ENCODE measurements at regions not wholly inside any gene's neighbourhood (a gene's known extent, or its start where the extent isn't known, plus 50 kb on each side); places are given as distances from the start of the nearest gene placed in this dataset.

DNA sequence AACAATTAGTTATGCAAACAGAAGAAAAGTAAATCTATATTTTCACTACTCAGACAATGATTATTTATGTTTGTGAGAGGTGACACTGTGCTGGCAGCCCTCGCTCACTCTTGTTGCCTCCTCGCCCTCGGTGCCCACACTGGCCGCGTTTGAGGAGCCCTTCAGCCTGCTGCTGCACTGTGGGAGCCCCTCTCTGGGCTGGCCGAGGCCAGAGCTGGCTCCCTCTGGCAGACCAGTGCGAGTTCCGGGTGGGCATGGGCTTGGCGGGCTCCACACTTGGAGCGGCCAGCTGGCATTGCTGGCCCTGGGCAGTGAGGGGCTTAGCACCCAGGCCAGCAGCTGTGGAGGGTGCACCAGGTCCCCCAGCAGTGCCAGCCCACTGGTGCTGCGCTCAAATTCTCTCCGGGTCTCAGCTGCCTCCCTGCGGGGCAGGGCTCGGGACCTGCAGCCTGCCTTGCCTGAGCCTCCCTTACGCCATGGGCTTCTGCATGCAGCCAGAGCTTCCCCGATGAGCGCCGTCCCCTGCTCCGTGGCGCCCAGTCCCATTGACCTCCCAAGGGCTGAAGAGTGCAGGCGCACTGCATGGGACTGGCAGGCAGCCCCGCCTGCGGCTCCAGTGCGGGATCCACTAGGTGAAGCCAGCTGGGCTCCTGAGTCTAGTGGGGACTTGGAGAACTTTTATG, 902.6 kb downstream of the PDHA2 start:
- dilution Hi-C loops (cut with MboI; ENCODE audit: extremely low pct_ligation_motif_present, low sequenced_read_pairs): no loop called here
- BruUV-seq (replicated peaks): no TSS peak
- CTCF ChIA-PET: no interaction called here

More for the DNA sequence above, 902.6 kb downstream of the PDHA2 start:
- no peak for TF ChIP-seq GATA2 (IDR thresholded peaks at IDR 0.05; ENCODE audit: insufficient read depth, insufficient read length, low read depth, low read length)
- no peak for TF ChIP-seq MYC (IDR thresholded peaks at IDR 0.05; ENCODE audit: low read depth, low read length)
- no peak for TF ChIP-seq POLR2AphosphoS5 (IDR thresholded peaks at IDR 0.05; ENCODE audit: insufficient read depth, low read depth, low read length)
- no peak for TF ChIP-seq POLR2A (IDR thresholded peaks at IDR 0.05; ENCODE audit: low read depth, low read length)
- no peak for TF ChIP-seq EZH2 (IDR thresholded peaks at IDR 0.05; ENCODE audit: borderline replicate concordance, low read depth, low read length, severe bottlenecking)
- TF ChIP-seq, protein P1, sequence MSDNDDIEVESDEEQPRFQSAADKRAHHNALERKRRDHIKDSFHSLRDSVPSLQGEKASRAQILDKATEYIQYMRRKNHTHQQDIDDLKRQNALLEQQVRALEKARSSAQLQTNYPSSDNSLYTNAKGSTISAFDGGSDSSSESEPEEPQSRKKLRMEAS (IDR thresholded peaks at IDR 0.05; ENCODE audit: insufficient read depth, insufficient read length): no peak
- TF ChIP-seq FOS (IDR thresholded peaks at IDR 0.05; ENCODE audit: borderline replicate concordance, insufficient read depth, low read length): no peak
- no peak for TF ChIP-seq JUN (IDR thresholded peaks at IDR 0.05; ENCODE audit: borderline replicate concordance, insufficient read depth, insufficient read length, low read depth)
- TF ChIP-seq, protein P2, sequence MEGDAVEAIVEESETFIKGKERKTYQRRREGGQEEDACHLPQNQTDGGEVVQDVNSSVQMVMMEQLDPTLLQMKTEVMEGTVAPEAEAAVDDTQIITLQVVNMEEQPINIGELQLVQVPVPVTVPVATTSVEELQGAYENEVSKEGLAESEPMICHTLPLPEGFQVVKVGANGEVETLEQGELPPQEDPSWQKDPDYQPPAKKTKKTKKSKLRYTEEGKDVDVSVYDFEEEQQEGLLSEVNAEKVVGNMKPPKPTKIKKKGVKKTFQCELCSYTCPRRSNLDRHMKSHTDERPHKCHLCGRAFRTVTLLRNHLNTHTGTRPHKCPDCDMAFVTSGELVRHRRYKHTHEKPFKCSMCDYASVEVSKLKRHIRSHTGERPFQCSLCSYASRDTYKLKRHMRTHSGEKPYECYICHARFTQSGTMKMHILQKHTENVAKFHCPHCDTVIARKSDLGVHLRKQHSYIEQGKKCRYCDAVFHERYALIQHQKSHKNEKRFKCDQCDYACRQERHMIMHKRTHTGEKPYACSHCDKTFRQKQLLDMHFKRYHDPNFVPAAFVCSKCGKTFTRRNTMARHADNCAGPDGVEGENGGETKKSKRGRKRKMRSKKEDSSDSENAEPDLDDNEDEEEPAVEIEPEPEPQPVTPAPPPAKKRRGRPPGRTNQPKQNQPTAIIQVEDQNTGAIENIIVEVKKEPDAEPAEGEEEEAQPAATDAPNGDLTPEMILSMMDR (IDR thresholded peaks at IDR 0.05; ENCODE audit: extremely low read depth in 1 of 2, insufficient read depth in 1 of 2, low read depth in 1 of 2, low read length in 2 of 2): no peak
- FAIRE-seq: no peak
- no peaks in the 10 kb centered on the region for H3K79me2 ChIP-seq (ENCODE audit: control insufficient read depth, insufficient read depth, low read length)
- POLR2A ChIA-PET: no interaction called here
- no peak overlapping the region for H3K4me3 ChIP-seq (replicated peaks in 1 of 3; ENCODE audit: insufficient read depth in 1 of 3, low read depth in 1 of 3, low read length in 3 of 3)
- H3K9me1 ChIP-seq (replicated peaks; ENCODE audit: control insufficient read depth, extremely low read depth, insufficient read depth, low read length): no peaks in the 10 kb centered on the region
- H3K4me2 ChIP-seq (ENCODE audit: insufficient read depth, low read length): no peak overlapping the region
- H3K4me1 ChIP-seq (ENCODE audit: control insufficient read depth, extremely low read depth, insufficient read depth, low read length): no peaks in the 10 kb centered on the region
- H3K27ac ChIP-seq (ENCODE audit: insufficient read depth, low read depth, low read length): no peak overlapping the region
- H3K9me3 ChIP-seq (replicated peaks; ENCODE audit: control insufficient read depth, insufficient read depth, low read length): no peaks in the 10 kb centered on the region
- H2AFZ ChIP-seq (ENCODE audit: low read depth, low read length): no peak overlapping the region
- DNase-seq (ENCODE audit: low read depth, low spot score): no peak
- H3K9ac ChIP-seq (replicated peaks; ENCODE audit: extremely low read depth, insufficient read depth, low read length): no peak overlapping the region
- no peaks in the 10 kb centered on the region for H3K27me3 ChIP-seq (ENCODE audit: control insufficient read depth in 2 of 2, insufficient read depth in 2 of 2, low read length in 2 of 2)
- intact Hi-C loops (cut with micrococcal nuclease): no loop called here
- no peaks in the 10 kb centered on the region for H4K20me1 ChIP-seq (replicated peaks; ENCODE audit: control insufficient read depth, extremely low read depth, insufficient read depth, low read length)
- no peaks in the 10 kb centered on the region for H3K36me3 ChIP-seq (ENCODE audit: control insufficient read depth in 2 of 2, extremely low read depth in 1 of 2, insufficient read depth in 2 of 2, low read length in 2 of 2)
